CD14-positive monocyte (primary cell): ENCODE measurements at regions not wholly inside any gene's neighbourhood (a gene's known extent, or its start where the extent isn't known, plus 50 kb on each side); places are given as distances from the start of the nearest gene placed in this dataset.

Experiments used
- DNase-seq, 3 donors: peaks; one replicate each; pipeline ENCODE4 v3.0.0-alpha.2; 2011 to 2022
- H2AFZ ChIP-seq: 2 replicates; pipeline ENCODE4 v1.6.0; 2012; ENCODE audit warnings: mild to moderate bottlenecking, low read depth, low read length, inconsistent platforms; ENCODE audit not compliant: insufficient read depth, poor library complexity, severe bottlenecking
- H3K27ac ChIP-seq, 2 donors: 1 replicate in 1 of 2; 2 replicates in 1 of 2; pipeline ENCODE4 v1.5.1; 2012 to 2013; ENCODE audit warnings: low read length in 2 of 2, control low read depth in 1 of 2, inconsistent platforms in 1 of 2, low read depth in 1 of 2, mild to moderate bottlenecking in 1 of 2
- H3K27me3 ChIP-seq, 2 donors: one replicate each; pipeline versions ENCODE4 v1.6.0 to v1.6.1; 2011 to 2013; ENCODE audit warnings: low read length in 2 of 2; ENCODE audit not compliant: control insufficient read depth in 2 of 2, insufficient read depth in 2 of 2
- H3K36me3 ChIP-seq, 2 donors: replicated peaks in 1 of 2; 1 replicate in 1 of 2; 2 replicates in 1 of 2; pipeline versions ENCODE4 v1.5.1 to v1.6.1; 2012 to 2013; ENCODE audit warnings: low read length in 2 of 2, control low read depth in 1 of 2, inconsistent platforms in 1 of 2, mild to moderate bottlenecking in 1 of 2; ENCODE audit not compliant: insufficient read depth in 2 of 2, control insufficient read depth in 1 of 2
- H3K4me1 ChIP-seq, 2 donors: 1 replicate in 1 of 2; 2 replicates in 1 of 2; pipeline versions ENCODE4 v1.5.1 to v1.6.1; 2012 to 2013; ENCODE audit warnings: low read length in 2 of 2, control low read depth in 1 of 2, inconsistent platforms in 1 of 2, mild to moderate bottlenecking in 1 of 2, moderate library complexity in 1 of 2; ENCODE audit not compliant: insufficient read depth in 2 of 2, control insufficient read depth in 1 of 2
- H3K4me2 ChIP-seq: replicated peaks from 2 replicates; pipeline ENCODE3; 2012; ENCODE audit warnings: low read length, moderate library complexity, mild to moderate bottlenecking; ENCODE audit not compliant: poor library complexity, severe bottlenecking; ENCODE audit errors: extremely low read depth
- H3K4me3 ChIP-seq, 3 experiments: fragments of 200-600 bp in 1 of 3; sonication (generic) in 1 of 3; replicated peaks in 1 of 3; 1 replicate in 2 of 3; 2 replicates in 1 of 3; pipeline ENCODE4 v1.5.1; 2011 to 2013; ENCODE audit warnings: low read length in 3 of 3, mild to moderate bottlenecking in 3 of 3, control low read depth in 2 of 3, low read depth in 2 of 3, inconsistent platforms in 1 of 3, moderate library complexity in 1 of 3
- H3K79me2 ChIP-seq: 2 replicates; pipeline ENCODE4 v1.6.0; 2012; ENCODE audit warnings: mild to moderate bottlenecking, control low read depth, inconsistent platforms, low read length, moderate library complexity; ENCODE audit not compliant: insufficient read depth
- H3K9ac ChIP-seq: 2 replicates; pipeline ENCODE4 v1.6.0; 2017; ENCODE audit warnings: low read length, mild to moderate bottlenecking; ENCODE audit not compliant: insufficient read depth, poor library complexity, severe bottlenecking
- H3K9me3 ChIP-seq, 2 donors: replicated peaks in 1 of 2; 1 replicate in 1 of 2; 2 replicates in 1 of 2; pipeline versions ENCODE4 v1.5.1 to v1.6.1; 2012 to 2013; ENCODE audit warnings: low read length in 2 of 2, control low read depth in 1 of 2; ENCODE audit not compliant: control insufficient read depth in 1 of 2, insufficient read depth in 1 of 2
- H4K20me1 ChIP-seq: 2 replicates; pipeline ENCODE4 v1.6.0; 2012; ENCODE audit warnings: mild to moderate bottlenecking, low read length, control low read depth, moderate library complexity; ENCODE audit not compliant: insufficient read depth
- H3K27ac Mint-ChIP-seq, 7 donors: one replicate each; pipeline ENCODE4 v1.8.0; 2020; ENCODE audit warnings: mild to moderate bottlenecking in 7 of 7, mixed read lengths in 7 of 7, moderate library complexity in 6 of 7, inconsistent platforms in 2 of 7
- H3K27me3 Mint-ChIP-seq, 3 donors: one replicate each; pipeline ENCODE4 v1.8.0; 2021 to 2022; ENCODE audit warnings: low read depth in 3 of 3, mild to moderate bottlenecking in 3 of 3, mixed read lengths in 3 of 3, moderate library complexity in 3 of 3, inconsistent platforms in 1 of 3
- H3K36me3 Mint-ChIP-seq, 2 donors: one replicate each; pipeline ENCODE4 v1.8.0; 2020; ENCODE audit warnings: mixed read lengths in 2 of 2, inconsistent platforms in 1 of 2, mild to moderate bottlenecking in 1 of 2
- H3K4me1 Mint-ChIP-seq: one replicate; pipeline ENCODE4 v1.8.0; 2020; ENCODE audit warnings: mild to moderate bottlenecking, mixed read lengths
- H3K4me3 Mint-ChIP-seq, 2 donors: one replicate each; pipeline ENCODE4 v1.8.0; 2020; ENCODE audit warnings: mild to moderate bottlenecking in 2 of 2, mixed read lengths in 2 of 2, moderate library complexity in 1 of 2
- H3K9me3 Mint-ChIP-seq, 7 donors: one replicate each; pipeline ENCODE4 v1.8.0; 2020 to 2022; ENCODE audit warnings: mixed read lengths in 7 of 7, mild to moderate bottlenecking in 6 of 7, moderate library complexity in 6 of 7, inconsistent platforms in 2 of 7
- CTCF ChIP-seq: fragments of 200-600 bp; IDR thresholded peaks from one replicate; pipeline ENCODE4 v1.8.0; 2022; ENCODE audit warnings: antibody characterized with exemption, mild to moderate bottlenecking
- WGBS: methylation state at CpG from one replicate; pipeline ENCODE4 v1.1.5; 2013; ENCODE audit warnings: missing lambda C conversion rate; ENCODE audit not compliant: insufficient coverage; 5-methylcytosine and 5-hydroxymethylcytosine counted together
- intact Hi-C, 2 donors: fragments of 100-400 bp; cut with micrococcal nuclease; formaldehyde crosslinking; loops; one replicate each; pipeline versions ENCODE4 v1.15.0 to v1.15.1; 2023

- H3K9me3 Mint-ChIP-seq = peaks cover 0 to 6% (median 2%) of the 10 kb centered on the region in 7 donors
- DNase-seq = no peak
- Histone ChIP-seq H3K9ac (no peak overlapping the region), H3K36me3 (no peaks in the 10 kb centered on the region), H3K4me2 (no peak overlapping the region), H4K20me1 (no peaks in the 10 kb centered on the region), H3K4me1 (no peaks in the 10 kb centered on the region), H3K27me3 (no peaks in the 10 kb centered on the region), H3K9me3 (no peaks in the 10 kb centered on the region), H3K4me3 (no peak overlapping the region), H2AFZ (no peak overlapping the region), H3K27ac (no peak overlapping the region), H3K79me2 (no peaks in the 10 kb centered on the region)
- WGBS = no CpG with 5 or more reads among the region's 1 CpG
- no peaks in the 10 kb centered on the region for H3K36me3 Mint-ChIP-seq
- TF ChIP-seq CTCF = no peak
- intact Hi-C loops = no loop called here
- no peak overlapping the region for H3K27ac Mint-ChIP-seq
- no peaks in the 10 kb centered on the region for H3K4me1 Mint-ChIP-seq
- H3K4me3 Mint-ChIP-seq = no peak overlapping the region
- H3K27me3 Mint-ChIP-seq = peaks cover 0 to 2% (median 0%) of the 10 kb centered on the region in 3 donors
These were observed 1202.9 kb upstream of the CDH8 start for GRCh38 chr16:63239065-63239570.

- DNase-seq = no peak
- no peak overlapping the region for H3K4me3 Mint-ChIP-seq
- H3K4me1 Mint-ChIP-seq = no peaks in the 10 kb centered on the region
- no peak overlapping the region for H3K9ac ChIP-seq
- no peaks in the 10 kb centered on the region for H3K79me2 ChIP-seq
- no peaks in the 10 kb centered on the region for H3K9me3 ChIP-seq
- peaks cover 0 to 3% (median 2%) of the 10 kb centered on the region in 7 donors for H3K9me3 Mint-ChIP-seq
- H3K27ac ChIP-seq = no peak overlapping the region
- no peak overlapping the region for H3K4me2 ChIP-seq
- H3K4me3 ChIP-seq = no peak overlapping the region
- H3K36me3 ChIP-seq = no peaks in the 10 kb centered on the region
- no CpG with 5 or more reads among the region's 3 CpGs for WGBS
- no peak overlapping the region for H2AFZ ChIP-seq
- TF ChIP-seq CTCF = no peak
- intact Hi-C loops = no loop called here
- peaks cover 0 to 2% (median 0%) of the 10 kb centered on the region in 3 donors for H3K27me3 Mint-ChIP-seq
- H4K20me1 ChIP-seq = no peaks in the 10 kb centered on the region
- no peaks in the 10 kb centered on the region for H3K27me3 ChIP-seq
- H3K27ac Mint-ChIP-seq = no peak overlapping the region
- no peaks in the 10 kb centered on the region for H3K4me1 ChIP-seq
- H3K36me3 Mint-ChIP-seq = no peaks in the 10 kb centered on the region
These were observed 1194.3 kb upstream of the CDH8 start for GRCh38 chr16:63230421-63231040.
